ENCODE measurements at regions not wholly inside any gene's neighbourhood (a gene's known extent, or its start where the extent isn't known, plus 50 kb on each side); places are given as distances from the start of the nearest gene placed in this dataset.

DNA sequence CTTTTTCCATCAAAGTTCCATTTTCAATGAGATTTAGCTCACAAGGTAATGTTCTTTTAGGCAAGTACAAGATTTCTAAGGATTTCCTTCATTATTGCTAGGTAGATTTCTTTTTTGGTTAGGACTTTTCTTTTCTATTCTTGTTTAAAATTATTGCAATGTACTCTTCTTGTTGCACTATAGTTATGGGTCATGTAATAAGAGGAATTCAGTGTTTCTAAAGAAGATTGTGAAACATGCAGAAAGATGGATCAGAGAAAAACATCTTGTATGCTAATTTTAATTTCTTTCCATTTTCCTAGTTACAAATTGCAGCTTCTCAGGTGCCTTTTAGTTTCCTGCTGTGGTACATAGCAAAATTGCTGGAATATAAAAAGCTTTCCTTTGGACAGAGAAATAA is 56.1 kb downstream of the BTG1 start:
- DNase-seq, result no peak

DNA sequence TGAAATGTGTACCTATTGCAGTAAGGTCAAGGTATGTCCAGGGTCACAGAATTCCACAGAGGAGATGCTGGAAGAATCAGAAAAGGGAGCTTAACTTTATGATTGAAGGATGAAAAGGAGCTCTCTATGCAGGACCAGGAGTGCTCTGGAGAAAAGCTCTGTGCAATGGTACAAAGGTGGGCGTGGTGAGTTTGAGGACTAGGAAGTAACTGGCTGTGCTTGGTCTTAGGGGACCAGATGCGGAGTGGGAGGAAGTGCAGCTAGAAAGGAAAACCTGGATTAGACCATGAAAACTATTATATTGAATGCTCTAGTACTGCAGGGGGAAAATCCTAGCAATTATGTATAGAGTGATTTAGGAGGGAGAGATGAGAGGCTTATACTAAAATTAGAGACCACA is 56.8 kb downstream of the BTG1 start:
- DNase-seq, result no peak

GRCh38 chr12:92085736-92086040 is 60.0 kb downstream of the BTG1 start:
- no peak for DNase-seq

GRCh38 chr12:92085040-92085735 is 60.5 kb downstream of the BTG1 start:
- DNase-seq, result no peak

DNA sequence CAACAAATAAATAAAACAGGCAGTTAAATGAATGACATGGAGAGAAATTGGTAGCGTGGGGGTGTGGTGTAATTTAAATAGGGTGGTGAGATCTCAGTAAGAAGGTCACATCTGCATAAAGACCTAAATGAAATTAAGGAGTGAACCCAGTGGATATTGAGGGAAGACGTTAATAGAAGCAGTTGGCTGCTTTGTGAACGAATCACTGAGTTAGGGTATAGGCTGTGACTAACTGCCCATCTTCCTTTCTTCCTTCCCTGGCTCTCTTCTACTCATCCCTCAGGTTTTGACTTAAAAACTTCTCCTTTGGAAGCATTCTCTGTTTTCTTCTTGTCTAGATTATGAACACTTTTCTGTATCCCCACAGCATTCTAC is 64.7 kb downstream of the BTG1 start:
- no peak for DNase-seq

DNA sequence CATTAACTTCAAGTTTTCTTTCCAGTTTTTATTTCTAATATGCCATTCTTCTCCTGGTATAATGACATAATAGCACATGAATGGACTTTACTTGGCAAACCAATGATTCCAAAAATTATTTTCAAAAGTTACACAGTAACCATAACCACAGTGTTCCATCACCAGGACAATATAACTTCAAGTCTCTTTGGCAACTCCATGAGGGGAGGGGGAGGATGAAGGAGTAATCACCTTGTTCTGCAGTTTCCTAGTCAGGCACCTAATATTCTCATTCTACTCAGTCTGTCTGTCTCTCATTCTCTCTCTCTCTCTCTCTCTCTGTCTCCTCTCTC is 66.6 kb downstream of the BTG1 start:
- no peak for DNase-seq

- peak; percentile 56 for DNase-seq
Observed at GRCh38 chr12:92078167-92079053, 67.2 kb downstream of the BTG1 start.

DNA sequence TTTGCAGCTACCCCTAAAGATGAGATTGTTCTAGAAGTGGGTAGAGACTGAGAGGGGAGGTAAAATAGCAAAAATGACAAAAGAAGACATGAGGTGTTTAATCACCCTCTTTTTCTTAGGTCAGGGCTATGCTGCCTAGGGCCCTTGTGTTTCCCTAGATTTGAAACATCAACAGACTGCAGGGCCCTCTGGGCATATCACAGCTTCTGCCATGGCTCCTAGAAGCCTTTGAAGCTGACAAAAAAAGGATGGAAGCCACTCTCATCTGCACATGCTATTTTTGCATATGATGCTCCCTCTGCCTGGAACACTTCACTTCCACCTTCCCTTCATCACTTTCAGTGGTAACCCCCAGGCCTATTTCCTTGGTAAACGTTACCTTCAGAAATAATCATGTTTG is 68.1 kb downstream of the BTG1 start:
- DNase-seq, result no peak

DNA sequence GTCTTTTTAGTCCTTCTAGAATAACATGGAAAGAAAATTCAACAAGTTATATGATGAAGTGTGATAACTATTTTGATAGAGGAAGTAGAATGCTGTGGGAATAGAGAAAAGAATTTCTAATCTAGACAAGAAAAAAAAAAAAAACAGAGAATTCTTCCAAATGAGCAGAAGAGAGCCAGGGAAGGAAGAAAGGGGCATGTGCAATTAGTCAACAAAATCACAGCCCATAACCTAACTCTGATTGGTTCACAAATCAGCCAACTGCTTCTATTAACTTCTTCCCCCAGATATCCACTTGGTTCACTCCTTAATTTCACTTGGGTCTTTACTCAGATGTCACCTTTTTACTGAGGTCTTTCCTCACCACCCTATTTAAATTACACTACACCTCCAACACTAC is 69.5 kb downstream of the BTG1 start:
- no peak for DNase-seq

DNA sequence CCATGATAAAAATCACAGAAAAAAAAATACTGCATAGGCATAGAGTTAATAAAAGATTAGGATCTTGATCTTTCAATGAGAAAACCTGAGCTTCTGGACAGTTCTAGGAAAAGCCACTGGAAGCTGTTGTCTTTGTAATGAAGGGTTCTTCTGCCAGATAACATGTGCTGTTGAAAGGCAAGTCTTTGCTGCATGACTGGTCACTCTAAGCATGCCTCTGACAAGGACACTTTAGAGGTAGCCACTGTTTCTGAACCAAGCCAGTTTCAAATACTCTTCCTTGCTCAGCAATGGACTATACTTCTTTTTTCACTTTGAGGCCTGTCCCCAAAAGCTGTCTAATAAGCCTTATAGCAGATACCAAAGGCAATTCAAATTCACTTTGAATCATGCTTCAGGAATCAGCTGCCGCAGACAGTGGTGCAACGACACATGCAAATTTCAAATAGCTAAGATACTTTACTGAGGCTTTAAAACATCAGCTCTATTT is 70.2 kb downstream of the BTG1 start:
- DNase-seq, result peak; percentile 80

DNA sequence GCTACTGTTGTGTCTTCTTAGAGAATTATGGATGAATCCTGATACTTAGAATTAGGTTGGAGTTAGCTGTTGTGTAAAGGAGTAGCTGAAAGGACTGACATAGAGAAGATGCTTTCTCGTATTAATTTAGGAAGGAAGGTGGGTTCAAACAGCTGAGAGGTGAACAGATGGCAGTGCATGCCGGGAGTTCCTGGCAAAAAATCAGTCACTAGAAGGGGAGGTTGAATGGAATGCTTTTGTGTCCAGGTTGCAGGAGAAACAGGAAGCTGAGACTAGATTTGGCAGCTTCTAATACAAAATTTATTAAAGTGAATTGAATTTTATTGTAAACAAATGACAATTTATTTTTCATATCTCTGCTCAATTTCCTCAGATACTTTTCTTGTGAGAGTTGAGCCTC is 70.8 kb downstream of the BTG1 start:
- peak; percentile 37 for DNase-seq

GRCh38 chr12:92073094-92073493 is 72.6 kb downstream of the BTG1 start:
- DNase-seq, result no peak

GRCh38 chr12:92072112-92072511 is 73.5 kb downstream of the BTG1 start:
- no peak for DNase-seq

GRCh38 chr12:92070864-92071445 is 74.7 kb downstream of the BTG1 start:
- DNase-seq, result no peak

DNA sequence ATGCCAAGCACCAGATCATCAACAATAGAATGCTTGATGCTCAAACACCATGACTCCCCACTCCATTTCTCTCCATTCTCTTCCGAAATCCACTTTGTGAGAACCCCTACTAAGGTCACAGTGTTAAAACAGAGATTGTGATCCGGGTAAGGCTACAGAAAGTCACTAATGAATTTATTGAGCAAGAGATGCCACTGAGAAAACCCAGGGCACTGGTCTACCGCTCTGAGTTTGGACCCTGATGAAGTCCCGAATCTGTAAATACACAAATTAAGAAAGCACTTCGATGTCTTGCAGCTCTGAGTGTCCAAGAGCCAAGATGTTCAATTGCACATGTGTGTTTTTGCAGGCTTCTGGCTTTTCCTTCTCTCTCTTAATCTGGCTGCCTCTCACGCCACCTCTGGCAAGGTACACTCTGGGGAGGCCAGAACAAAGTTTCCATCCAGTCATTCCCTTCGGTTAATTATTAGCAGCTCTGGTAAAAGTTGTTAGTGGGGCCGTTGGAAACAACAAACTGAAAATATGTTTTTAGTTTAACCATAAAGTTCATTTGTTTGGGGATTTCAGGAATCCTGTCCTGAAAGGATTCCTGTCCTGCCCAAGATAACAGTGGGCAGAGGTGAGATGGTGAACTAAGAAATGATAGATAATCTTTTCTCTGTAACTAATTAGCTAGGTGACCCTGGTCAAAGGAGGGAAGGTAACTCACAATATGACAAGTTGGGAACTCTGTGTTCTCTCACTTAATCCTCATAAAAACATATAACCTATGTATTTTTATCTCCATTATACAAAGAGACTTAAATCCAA is 75.4 kb downstream of the BTG1 start:
- no peak for DNase-seq

GRCh38 chr12:92068459-92068858 is 77.2 kb downstream of the BTG1 start:
- no peak for DNase-seq

GRCh38 chr12:92065639-92066038 is 80.0 kb downstream of the BTG1 start:
- no peak for DNase-seq

DNA sequence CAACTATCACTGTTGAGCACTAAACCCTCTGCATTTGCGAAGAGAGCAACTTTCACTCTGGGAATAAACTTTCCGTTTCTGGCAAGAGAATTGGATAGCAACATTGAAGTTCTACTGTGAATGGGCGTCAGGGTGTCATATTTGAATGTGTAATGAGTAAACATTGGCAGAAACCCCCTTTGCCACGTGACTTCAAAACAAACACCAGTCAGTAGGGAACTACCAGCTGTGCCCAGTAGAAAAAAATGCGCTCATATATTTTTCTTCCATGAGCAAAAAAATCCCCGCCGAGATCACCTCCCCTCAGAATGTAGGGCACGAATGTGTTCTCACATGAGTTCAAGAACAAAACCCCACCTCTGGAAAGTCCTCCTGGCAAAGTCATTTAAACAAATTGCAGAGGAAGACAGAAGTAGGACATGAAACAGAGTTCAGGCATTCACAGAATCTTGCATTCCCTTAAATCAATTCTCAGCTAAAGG is 80.6 kb downstream of the BTG1 start:
- no peak for DNase-seq

- no peak for DNase-seq
Observed at GRCh38 chr12:92064422-92064821, 81.2 kb downstream of the BTG1 start.

DNA sequence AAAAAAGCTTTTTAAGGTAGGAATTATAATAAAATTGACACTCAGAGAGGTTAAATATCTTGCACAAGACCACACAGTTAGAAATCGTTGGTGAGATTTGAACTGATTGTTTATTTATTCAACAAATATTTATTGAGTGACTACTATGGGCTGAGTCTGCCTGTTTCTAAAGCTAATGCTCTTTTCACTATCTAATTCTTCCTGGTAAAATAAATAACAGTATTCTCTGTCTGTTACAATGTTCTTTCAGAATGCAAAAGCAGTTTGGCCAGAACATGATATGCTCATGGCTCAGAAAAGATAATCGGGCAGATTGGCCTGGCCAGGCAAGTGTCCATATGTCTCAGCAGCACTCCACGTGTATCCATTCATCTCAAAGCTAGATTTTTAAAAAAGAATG is 82.0 kb downstream of the BTG1 start:
- no peak for DNase-seq

DNA sequence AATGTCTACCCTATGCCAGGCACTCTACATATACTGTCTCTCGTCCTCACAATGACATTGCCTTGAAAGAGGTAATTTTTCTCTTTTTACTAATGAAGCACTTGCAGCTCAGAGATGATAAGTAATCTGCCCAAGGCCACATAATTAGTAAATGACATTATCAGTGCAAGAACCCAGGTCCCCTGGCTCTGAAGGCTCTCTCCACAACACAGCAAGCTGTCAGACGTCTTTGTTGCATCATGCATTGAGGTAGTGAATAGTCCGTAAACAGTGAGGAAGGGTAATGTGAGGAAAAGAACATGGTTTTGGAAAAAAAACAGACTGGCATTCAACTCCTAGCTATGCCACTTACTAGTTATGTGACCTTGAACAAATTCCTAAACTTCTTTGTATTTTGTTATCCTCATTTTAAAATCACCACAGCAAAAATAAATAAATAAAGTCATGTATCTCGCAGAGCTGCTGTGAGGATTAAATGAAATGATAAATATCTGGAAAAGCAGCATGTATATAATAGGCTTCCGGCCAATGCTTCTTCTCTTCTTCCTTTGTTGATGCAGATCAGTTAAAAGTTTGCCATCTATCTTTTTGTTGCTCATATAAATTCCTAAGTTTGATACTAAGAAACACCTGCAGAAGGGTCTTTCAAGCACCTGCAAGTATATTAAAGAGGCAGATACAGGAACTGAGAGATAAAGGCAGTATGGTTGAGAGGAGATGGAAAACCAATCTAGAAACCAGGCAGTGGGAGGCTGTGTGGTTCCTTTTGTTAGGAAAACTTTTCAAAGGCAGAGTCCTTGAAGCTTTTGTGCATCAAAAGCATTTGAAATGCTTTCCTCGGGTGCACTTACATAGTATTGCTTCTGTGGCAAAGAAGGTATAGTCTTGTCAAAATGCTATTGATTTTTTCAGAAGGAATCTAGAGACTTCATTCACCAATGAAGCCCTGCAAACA is 82.8 kb downstream of the BTG1 start:
- DNase-seq, result no peak

DNA sequence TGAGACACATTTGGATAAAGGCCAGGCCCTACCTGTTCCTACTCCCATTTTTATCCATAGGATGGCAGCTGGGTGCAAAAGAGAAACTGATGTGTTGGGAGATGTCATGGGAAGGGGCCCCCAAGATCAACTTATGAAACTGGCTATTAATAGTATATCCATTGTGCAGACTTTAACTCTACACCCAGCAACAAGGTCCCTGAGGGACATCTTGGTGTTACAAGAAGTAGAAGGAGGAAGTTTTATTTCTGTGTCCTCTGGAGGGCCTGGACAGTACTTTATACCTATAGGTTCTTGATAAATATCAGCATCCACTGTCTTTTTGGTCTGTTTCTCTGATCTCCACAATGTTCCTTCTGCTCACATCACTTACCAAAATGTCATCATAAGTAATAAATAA is 84.6 kb downstream of the BTG1 start:
- no peak for DNase-seq
